Vagina (tissue), 2 donors: ENCODE measurements at regions not wholly inside any gene's neighbourhood (a gene's known extent, or its start where the extent isn't known, plus 50 kb on each side); places are given as distances from the start of the nearest gene placed in this dataset.

ENCODE experiments used
- DNase-seq, 2 donors: peaks; one replicate each; pipeline ENCODE4 v3.0.0-alpha.2; 2017; ENCODE audit errors: extremely low spot score in 2 of 2
- H3K27ac ChIP-seq: fragments of 200-600 bp; sonication (generic); one replicate; pipeline ENCODE4 v1.5.1; 2019
- H3K27me3 ChIP-seq: fragments of 200-600 bp; sonication (generic); one replicate; pipeline ENCODE4 v1.5.1; 2019
- H3K36me3 ChIP-seq, 2 donors: fragments of 200-600 bp; sonication (generic); one replicate each; pipeline ENCODE4 v1.5.1; 2017 to 2019
- H3K4me1 ChIP-seq: fragments of 200-600 bp; sonication (generic); one replicate; pipeline ENCODE4 v1.5.1; 2019
- H3K4me3 ChIP-seq, 2 donors: fragments of 200-600 bp; sonication (generic); 1 replicate in 1 of 2; 2 replicates in 1 of 2; pipeline ENCODE4 v1.5.1; 2016 to 2019
- H3K9me3 ChIP-seq: fragments of 200-600 bp; sonication (generic); one replicate; pipeline ENCODE4 v1.5.1; 2019
- POLR2A ChIP-seq, 2 donors: fragments of 450-650 bp; IDR thresholded peaks; one replicate each; pipeline ENCODE4 v1.6.1; 2017; ENCODE audit warnings: antibody characterized with exemption in 2 of 2, mild to moderate bottlenecking in 2 of 2, moderate library complexity in 2 of 2
- POLR2AphosphoS5 ChIP-seq, 2 donors: sonication (generic); formaldehyde crosslinking; IDR thresholded peaks; one replicate each; pipeline ENCODE4 v1.9.0; 2017; ENCODE audit warnings: antibody characterized with exemption in 2 of 2, mild to moderate bottlenecking in 2 of 2, low read depth in 1 of 2; ENCODE audit not compliant: insufficient read depth in 1 of 2
- intact Hi-C: fragments of 100-400 bp; cut with DNase I; formaldehyde crosslinking; loops from one replicate; pipeline ENCODE4 v1.15.1; 2023
- TF ChIP-seq, protein P1 (sequence below), 3 experiments: fragments of 450-650 bp in 2 of 3; fragments of 200-600 bp in 1 of 3; sonication (generic) in 1 of 3; IDR thresholded peaks; one replicate each; pipeline ENCODE4 v1.5.1; 2017 to 2019; ENCODE audit warnings: antibody characterized with exemption in 3 of 3, mild to moderate bottlenecking in 2 of 3, moderate library complexity in 2 of 3

DNA sequence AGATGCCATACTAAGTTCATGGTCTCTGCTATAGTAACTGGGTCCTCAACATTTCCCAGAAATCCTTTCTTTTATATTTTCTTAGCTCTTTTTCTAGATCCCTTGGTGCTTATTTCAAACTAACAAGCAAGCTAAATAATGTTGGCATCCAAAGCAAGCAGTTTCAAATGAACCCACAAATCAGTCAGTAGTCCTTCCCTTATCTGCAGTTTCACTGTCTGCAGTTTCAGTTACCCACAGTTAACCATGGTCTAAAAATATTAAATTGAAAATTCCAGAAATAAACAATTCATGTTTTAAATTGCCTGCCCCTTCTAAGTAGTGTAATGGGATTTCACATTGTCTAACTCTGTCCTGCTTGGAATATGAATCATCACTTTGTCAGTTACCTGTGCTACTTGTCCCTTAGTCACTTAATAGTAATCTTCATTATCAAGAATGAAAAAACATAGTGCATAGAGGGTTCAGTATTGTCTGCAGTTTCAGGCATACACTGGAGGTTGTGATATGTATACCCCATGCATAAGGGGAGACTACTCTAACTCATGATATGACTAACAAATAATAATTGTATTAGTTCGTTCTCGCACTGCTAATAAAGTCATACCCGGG, 633.7 kb downstream of the MECOM start:
- DNase-seq = no peak
- H3K27me3 ChIP-seq = no peaks in the 10 kb centered on the region
- no peak overlapping the region for H3K4me3 ChIP-seq
- no peak overlapping the region for H3K27ac ChIP-seq
- no peaks in the 10 kb centered on the region for H3K4me1 ChIP-seq
- H3K36me3 ChIP-seq = no peaks in the 10 kb centered on the region
- intact Hi-C loops = no loop called here
- no peaks in the 10 kb centered on the region for H3K9me3 ChIP-seq
- TF ChIP-seq, protein P1, sequence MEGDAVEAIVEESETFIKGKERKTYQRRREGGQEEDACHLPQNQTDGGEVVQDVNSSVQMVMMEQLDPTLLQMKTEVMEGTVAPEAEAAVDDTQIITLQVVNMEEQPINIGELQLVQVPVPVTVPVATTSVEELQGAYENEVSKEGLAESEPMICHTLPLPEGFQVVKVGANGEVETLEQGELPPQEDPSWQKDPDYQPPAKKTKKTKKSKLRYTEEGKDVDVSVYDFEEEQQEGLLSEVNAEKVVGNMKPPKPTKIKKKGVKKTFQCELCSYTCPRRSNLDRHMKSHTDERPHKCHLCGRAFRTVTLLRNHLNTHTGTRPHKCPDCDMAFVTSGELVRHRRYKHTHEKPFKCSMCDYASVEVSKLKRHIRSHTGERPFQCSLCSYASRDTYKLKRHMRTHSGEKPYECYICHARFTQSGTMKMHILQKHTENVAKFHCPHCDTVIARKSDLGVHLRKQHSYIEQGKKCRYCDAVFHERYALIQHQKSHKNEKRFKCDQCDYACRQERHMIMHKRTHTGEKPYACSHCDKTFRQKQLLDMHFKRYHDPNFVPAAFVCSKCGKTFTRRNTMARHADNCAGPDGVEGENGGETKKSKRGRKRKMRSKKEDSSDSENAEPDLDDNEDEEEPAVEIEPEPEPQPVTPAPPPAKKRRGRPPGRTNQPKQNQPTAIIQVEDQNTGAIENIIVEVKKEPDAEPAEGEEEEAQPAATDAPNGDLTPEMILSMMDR (IDR thresholded peaks at IDR 0.05) = no peak
- no peak for TF ChIP-seq POLR2A (IDR thresholded peaks at IDR 0.05)
- no peak for TF ChIP-seq POLR2AphosphoS5 (IDR thresholded peaks at IDR 0.05; ENCODE audit: insufficient read depth in 1 of 2, low read depth in 1 of 2)

DNA sequence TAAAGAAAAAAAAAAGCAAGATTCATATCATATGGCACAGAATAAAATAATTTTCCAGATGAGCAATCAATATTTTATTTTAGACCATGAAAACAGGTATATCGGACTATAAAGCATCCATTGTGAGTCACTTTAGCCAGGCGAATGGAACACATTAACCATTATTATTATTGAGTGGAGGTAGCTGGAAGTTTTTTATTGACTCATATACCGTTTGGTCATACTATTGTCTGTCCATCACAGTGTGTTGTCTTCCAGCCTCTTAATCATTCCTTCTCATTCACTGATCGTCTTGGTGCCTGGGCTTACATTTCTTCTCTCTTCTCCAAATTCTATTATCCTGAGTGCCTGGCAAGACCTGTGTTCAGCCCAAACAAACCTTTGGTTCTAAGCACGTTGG, 634.8 kb downstream of the MECOM start:
- TF ChIP-seq POLR2A (IDR thresholded peaks at IDR 0.05) = no peak
- no peak for TF ChIP-seq POLR2AphosphoS5 (IDR thresholded peaks at IDR 0.05; ENCODE audit: insufficient read depth in 1 of 2, low read depth in 1 of 2)
- TF ChIP-seq, protein P1 (IDR thresholded peaks at IDR 0.05) = no peak
- Histone ChIP-seq H3K4me3 (no peak overlapping the region), H3K27me3 (no peaks in the 10 kb centered on the region), H3K27ac (no peak overlapping the region), H3K4me1 (no peaks in the 10 kb centered on the region), H3K9me3 (no peaks in the 10 kb centered on the region), H3K36me3 (no peaks in the 10 kb centered on the region)
- no peak for DNase-seq
- intact Hi-C loops = no loop called here

DNA sequence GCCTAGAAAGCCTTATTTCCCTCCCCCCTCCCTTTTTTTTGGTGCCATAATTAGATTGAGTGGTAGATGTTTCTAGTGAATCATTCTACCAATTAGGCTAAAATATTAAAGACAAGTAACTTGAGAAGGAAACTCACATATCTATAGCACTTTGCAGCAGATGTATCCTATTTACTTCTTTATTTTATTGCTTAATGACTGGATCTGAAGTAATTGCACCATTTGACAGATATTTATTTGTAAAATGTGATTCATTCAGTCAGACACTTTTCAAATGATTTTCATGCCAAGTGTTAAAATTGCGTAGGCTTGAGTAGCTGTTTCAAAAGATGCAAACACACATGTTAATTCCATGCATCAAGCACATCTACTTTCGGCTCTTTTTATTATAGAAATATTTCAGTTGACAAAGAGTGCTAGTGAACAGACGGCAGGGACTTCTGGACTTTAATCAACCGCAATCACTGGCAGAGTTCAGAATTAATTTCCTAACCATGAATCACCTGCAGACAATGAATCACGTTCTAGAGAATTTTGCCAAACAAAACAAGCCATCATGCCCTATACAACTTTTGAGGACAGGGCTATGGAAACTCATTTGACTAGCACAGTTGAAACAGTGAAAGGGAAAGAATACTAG, 636.8 kb downstream of the MECOM start:
- intact Hi-C loops = no loop called here
- Histone ChIP-seq H3K27ac (no peak overlapping the region), H3K27me3 (no peaks in the 10 kb centered on the region), H3K36me3 (no peaks in the 10 kb centered on the region), H3K9me3 (no peaks in the 10 kb centered on the region), H3K4me1 (no peaks in the 10 kb centered on the region), H3K4me3 (no peak overlapping the region)
- DNase-seq = no peak
- TF ChIP-seq, protein P1 (IDR thresholded peaks at IDR 0.05) = no peak
- TF ChIP-seq POLR2A (IDR thresholded peaks at IDR 0.05) (no peak), POLR2AphosphoS5 (IDR thresholded peaks at IDR 0.05; ENCODE audit: insufficient read depth in 1 of 2, low read depth in 1 of 2) (peak in 1 of 2 donors; percentile 57)

DNA sequence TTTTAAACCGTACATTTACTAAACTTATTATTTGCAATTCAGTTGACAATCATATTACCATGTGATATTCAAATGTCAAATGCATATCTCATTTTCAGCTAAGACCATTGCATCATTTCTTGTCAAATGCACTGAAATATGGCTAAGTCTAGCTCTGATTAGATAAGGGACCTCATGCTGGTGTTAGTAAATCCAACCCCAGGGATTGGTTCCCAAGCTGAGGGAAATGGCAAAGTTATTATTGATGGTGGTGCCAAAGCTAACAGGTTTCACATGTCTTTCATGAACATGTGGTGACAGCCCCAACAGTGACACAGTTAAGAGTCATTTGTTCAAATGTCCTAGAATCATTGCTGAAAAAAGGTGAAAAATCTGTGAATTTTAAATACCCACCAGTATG, 641.1 kb downstream of the MECOM start:
- H3K9me3 ChIP-seq = no peaks in the 10 kb centered on the region
- no peaks in the 10 kb centered on the region for H3K4me1 ChIP-seq
- H3K36me3 ChIP-seq = no peaks in the 10 kb centered on the region
- no peak for DNase-seq
- no peaks in the 10 kb centered on the region for H3K27me3 ChIP-seq
- no peak overlapping the region for H3K4me3 ChIP-seq
- intact Hi-C loops = no loop called here
- H3K27ac ChIP-seq = no peak overlapping the region
- TF ChIP-seq POLR2A (IDR thresholded peaks at IDR 0.05) = no peak
- TF ChIP-seq POLR2AphosphoS5 (IDR thresholded peaks at IDR 0.05; ENCODE audit: insufficient read depth in 1 of 2, low read depth in 1 of 2) = no peak
- TF ChIP-seq, protein P1 (IDR thresholded peaks at IDR 0.05) = no peak

DNA sequence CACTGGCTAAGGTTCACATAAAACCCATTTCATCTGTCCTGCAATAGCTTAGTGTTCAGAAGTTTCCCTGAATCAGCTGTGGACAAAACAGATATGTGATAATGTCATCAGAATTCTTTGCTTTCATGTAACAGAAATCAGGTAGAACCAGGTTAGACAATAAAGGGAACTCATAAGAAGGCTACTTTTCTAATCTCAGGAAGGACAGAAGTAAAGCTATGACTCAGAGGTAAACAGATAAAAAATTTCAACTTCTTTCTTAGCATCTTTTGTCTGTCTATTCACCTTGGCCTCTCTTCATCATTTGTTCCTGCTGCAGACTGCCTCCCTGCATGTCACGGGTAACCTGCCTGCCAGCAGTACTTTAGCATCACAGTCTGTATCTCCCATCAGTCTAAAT, 643.1 kb downstream of the MECOM start:
- H3K36me3 ChIP-seq = no peaks in the 10 kb centered on the region
- TF ChIP-seq POLR2A (IDR thresholded peaks at IDR 0.05) = no peak
- no peak for TF ChIP-seq POLR2AphosphoS5 (IDR thresholded peaks at IDR 0.05; ENCODE audit: insufficient read depth in 1 of 2, low read depth in 1 of 2)
- TF ChIP-seq, protein P1 (IDR thresholded peaks at IDR 0.05) = no peak
- no peak for DNase-seq
- no peaks in the 10 kb centered on the region for H3K27me3 ChIP-seq
- intact Hi-C loops = no loop called here
- no peak overlapping the region for H3K27ac ChIP-seq
- no peaks in the 10 kb centered on the region for H3K9me3 ChIP-seq
- H3K4me3 ChIP-seq = no peak overlapping the region
- H3K4me1 ChIP-seq = no peaks in the 10 kb centered on the region
